ENCODE measurements at regions not wholly inside any gene's neighbourhood (a gene's known extent, or its start where the extent isn't known, plus 50 kb on each side); places are given as distances from the start of the nearest gene placed in this dataset.

DNA sequence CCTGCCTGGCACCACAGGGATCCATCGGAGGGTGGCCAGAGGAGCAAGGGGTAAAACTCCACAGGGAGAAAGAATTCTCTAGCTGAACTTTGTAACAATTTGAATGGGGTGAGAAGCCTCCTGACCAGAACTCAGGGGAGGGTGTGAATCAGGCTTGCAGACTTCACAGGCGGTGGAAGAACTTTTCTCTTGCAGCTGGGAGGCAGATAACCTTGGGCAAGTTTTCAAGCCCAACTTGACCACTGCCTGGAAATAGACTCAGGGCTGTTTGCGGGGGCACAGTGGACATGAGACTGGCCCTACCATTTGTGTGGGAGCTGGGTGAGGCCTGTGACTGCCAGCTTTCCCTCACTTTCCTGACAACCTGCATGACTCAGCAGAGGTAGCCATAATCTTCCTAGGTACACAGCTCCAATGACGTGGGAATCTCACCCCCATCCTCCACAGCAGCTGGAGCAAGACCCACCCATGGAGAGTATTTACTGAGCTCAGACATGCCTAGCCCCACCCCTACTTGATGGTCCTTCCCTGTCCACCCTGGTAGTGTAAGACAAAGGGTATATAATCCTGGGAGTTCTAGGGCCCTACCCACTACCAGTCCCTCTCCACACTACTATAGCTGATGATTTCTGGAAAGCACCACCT is 210.0 kb upstream of the AGTR2 start:
- no peak for DNase-seq (ENCODE audit: low spot score, unreplicated experiment)
- Mint-ChIP-seq H3K9me3 (ENCODE audit: low read depth) (peaks cover 46% of the 10 kb centered on the region), H3K4me3 (ENCODE audit: low read depth) (no peak overlapping the region), H3K27ac (peak overlapping the region; percentile 51), H3K27me3 (no peaks in the 10 kb centered on the region), H3K4me1 (ENCODE audit: low read depth) (peaks cover 7% of the 10 kb centered on the region), H3K36me3 (ENCODE audit: insufficient read depth) (peaks cover 40% of the 10 kb centered on the region)
- TF ChIP-seq CTCF (IDR thresholded peaks at IDR 0.05; ENCODE audit: unreplicated experiment): no peak

DNA sequence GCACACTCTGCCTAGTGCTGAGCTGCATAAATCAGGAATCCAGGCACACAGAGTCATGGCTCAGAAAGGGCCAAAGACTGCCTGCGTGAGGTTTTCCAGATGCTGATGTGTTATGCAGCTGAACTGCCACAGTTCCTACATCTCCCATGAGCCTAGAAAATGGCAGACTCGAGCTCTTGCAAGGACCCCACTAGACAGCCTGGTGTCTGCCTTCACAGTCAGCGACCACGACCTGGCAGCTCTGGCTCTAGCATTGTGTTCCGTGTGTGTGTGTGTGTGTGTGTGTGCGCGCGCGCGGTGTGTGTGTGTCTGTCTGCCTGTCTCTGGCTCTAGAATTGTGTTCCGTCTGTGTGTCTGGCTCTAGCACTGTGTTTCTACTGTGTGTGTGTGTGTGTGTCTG is 203.6 kb upstream of the AGTR2 start:
- DNase-seq (ENCODE audit: low spot score, unreplicated experiment): no peak
- H3K27ac Mint-ChIP-seq: no peak overlapping the region
- H3K4me1 Mint-ChIP-seq (ENCODE audit: low read depth): peaks cover 9% of the 10 kb centered on the region
- no peak for TF ChIP-seq CTCF (IDR thresholded peaks at IDR 0.05; ENCODE audit: unreplicated experiment)
- peak overlapping the region; percentile 17 for H3K4me3 Mint-ChIP-seq (ENCODE audit: low read depth)
- peaks cover 4% of the 10 kb centered on the region for H3K27me3 Mint-ChIP-seq
- peaks cover 35% of the 10 kb centered on the region for H3K36me3 Mint-ChIP-seq (ENCODE audit: insufficient read depth)
- H3K9me3 Mint-ChIP-seq (ENCODE audit: low read depth): peaks cover 38% of the 10 kb centered on the region

DNA sequence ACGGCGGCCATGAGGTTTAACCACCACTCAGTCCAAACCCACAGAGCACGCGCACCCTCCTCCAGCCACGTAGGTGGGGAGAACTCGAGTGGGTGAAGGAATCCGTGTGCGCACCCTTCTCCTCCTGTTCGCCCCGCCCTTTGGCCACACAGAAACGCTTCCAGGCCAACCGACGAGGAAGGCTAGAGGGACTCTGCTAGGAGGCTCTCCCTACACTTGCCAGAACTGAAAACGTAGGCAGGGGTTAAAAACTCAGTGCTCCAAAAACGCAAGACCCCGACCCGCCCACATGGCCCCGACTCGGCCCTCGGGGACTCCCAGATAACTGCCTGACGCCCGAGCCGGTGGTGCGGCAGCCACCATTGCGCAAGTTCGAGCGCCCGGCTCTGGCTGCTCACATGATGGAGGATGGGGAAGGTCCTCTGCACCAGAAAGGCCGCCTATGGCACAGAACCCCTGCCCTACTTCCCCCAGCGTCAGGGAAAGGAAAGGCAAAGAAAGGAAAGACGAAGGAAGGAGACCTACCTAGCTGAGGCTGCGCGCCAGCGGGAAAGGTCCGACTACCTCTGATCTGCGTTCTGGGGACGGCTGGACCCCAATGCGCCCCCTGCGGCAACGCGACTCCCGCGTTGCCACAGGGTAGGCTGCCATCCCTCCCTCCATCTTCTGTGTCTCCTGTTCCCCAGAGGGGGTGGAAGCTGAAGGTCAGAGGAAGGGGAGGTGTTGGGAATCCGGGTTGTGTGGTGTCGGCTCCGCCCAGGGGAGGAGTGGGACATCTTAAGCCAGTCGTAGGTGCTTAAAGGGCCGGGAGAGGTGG is 201.9 kb upstream of the AGTR2 start:
- TF ChIP-seq CTCF (IDR thresholded peaks at IDR 0.05; ENCODE audit: unreplicated experiment): peak; percentile 58
- H3K4me1 Mint-ChIP-seq (ENCODE audit: low read depth): peaks cover 9% of the 10 kb centered on the region

DNA sequence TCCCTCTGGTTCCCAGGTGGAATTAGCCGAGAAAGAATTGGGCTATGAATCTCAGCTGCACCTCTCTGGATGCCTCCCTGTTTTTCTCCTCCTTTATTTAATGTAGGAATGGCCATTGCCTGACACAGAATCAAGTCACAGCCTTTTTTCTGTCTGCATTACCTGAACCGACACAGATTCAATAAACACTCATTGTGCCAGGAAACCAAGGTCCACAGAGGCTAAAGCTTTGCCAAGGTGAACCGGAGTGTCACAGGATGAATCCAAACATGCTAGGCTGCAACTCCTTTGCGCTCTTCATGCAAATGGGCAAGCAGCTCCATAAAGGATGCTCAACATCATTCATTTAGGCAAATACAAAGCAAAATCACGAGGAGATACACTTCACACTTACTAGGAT is 199.8 kb upstream of the AGTR2 start:
- H3K36me3 Mint-ChIP-seq (ENCODE audit: insufficient read depth): peaks cover 10% of the 10 kb centered on the region
- DNase-seq (ENCODE audit: low spot score, unreplicated experiment): no peak
- H3K27ac Mint-ChIP-seq: no peak overlapping the region
- peaks cover 9% of the 10 kb centered on the region for H3K4me1 Mint-ChIP-seq (ENCODE audit: low read depth)
- no peak overlapping the region for H3K4me3 Mint-ChIP-seq (ENCODE audit: low read depth)
- TF ChIP-seq CTCF (IDR thresholded peaks at IDR 0.05; ENCODE audit: unreplicated experiment): no peak
- H3K9me3 Mint-ChIP-seq (ENCODE audit: low read depth): peaks cover 6% of the 10 kb centered on the region
- H3K27me3 Mint-ChIP-seq: peaks cover 4% of the 10 kb centered on the region

More for the DNA sequence above, 201.9 kb upstream of the AGTR2 start:
- DNase-seq (ENCODE audit: low spot score, unreplicated experiment): peak; percentile 64
- Mint-ChIP-seq H3K4me3 (ENCODE audit: low read depth) (peak overlapping the region; percentile 93), H3K9me3 (ENCODE audit: low read depth) (peaks cover 23% of the 10 kb centered on the region), H3K27me3 (peaks cover 4% of the 10 kb centered on the region), H3K36me3 (ENCODE audit: insufficient read depth) (peaks cover 27% of the 10 kb centered on the region), H3K27ac (peak overlapping the region; percentile 97)

- peaks cover 4% of the 10 kb centered on the region for H3K27me3 Mint-ChIP-seq
- H3K4me3 Mint-ChIP-seq (ENCODE audit: low read depth): no peak overlapping the region
- no peak for DNase-seq (ENCODE audit: low spot score, unreplicated experiment)
Measured at GRCh38 chrX:115972717-115973116, 197.8 kb upstream of the AGTR2 start.

More at GRCh38 chrX:115972717-115973116, 197.8 kb upstream of the AGTR2 start:
- H3K9me3 Mint-ChIP-seq (ENCODE audit: low read depth): no peaks in the 10 kb centered on the region
- H3K4me1 Mint-ChIP-seq (ENCODE audit: low read depth): peaks cover 7% of the 10 kb centered on the region
- no peak for TF ChIP-seq CTCF (IDR thresholded peaks at IDR 0.05; ENCODE audit: unreplicated experiment)
- H3K36me3 Mint-ChIP-seq (ENCODE audit: insufficient read depth): no peaks in the 10 kb centered on the region
- H3K27ac Mint-ChIP-seq: no peak overlapping the region

Data from progenitor cell of endocrine pancreas (in vitro differentiated cells).